ENCODE measurements at regions not wholly inside any gene's neighbourhood (a gene's known extent, or its start where the extent isn't known, plus 50 kb on each side); places are given as distances from the start of the nearest gene placed in this dataset.

DNA sequence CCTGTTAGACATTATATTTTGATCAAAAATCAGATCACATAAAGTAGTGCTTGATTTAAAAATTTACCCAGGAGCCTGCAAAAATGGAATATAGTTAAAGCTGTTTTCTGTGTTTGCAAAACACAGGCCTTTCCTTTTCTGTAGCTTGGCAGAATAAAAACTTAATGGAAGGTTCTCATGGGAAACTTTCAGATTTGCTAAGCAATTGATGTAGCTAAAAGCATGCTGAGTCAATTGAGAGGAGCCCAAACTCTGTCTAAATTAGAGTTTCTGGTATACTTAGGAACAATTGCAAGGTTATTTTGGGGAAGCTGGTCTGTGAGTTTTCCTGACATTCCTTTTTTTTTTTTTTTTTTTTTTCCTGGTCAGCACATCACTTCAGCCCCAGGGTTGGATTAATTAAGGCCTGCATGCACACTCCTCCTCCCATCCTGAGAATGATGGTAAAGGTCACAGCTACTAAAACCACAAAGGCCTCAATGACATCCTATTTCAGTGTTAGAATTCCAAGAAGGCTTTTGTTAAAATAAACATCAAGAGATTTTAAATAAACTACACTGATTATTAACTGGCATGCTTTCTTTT is 608.7 kb downstream of the PLPP3 start:
- Histone ChIP-seq H3K27me3 (ENCODE audit: insufficient read depth, low read length) (no peaks in the 10 kb centered on the region), H3T11ph (ENCODE audit: low read length) (no peak overlapping the region), H2AK5ac (ENCODE audit: insufficient read length, low read length) (no peak overlapping the region), H2BK15ac (ENCODE audit: low read depth, low read length) (no peak overlapping the region), H3K18ac (ENCODE audit: insufficient read length, low read depth, low read length) (no peak overlapping the region), H3K4me1 (ENCODE audit: insufficient read depth, low read length) (no peaks in the 10 kb centered on the region), H3K23ac (ENCODE audit: insufficient read length, low read depth, low read length) (no peak overlapping the region), H2BK12ac (ENCODE audit: insufficient read length, low read depth, low read length) (no peak overlapping the region), H4K91ac (ENCODE audit: insufficient read length, low read depth, low read length) (no peak overlapping the region), H4K20me1 (ENCODE audit: control insufficient read depth, insufficient read depth, insufficient read length) (no peaks in the 10 kb centered on the region), H3K4me2 (ENCODE audit: insufficient read depth, insufficient read length, low read length) (no peak overlapping the region), H2BK5ac (ENCODE audit: insufficient read length, low read length) (no peak overlapping the region), H4K8ac (replicated peaks; ENCODE audit: insufficient read length, low read depth, low read length) (no peak overlapping the region), H3K79me2 (ENCODE audit: insufficient read depth, low read length) (no peaks in the 10 kb centered on the region), H2AFZ (ENCODE audit: low read length) (no peak overlapping the region), H3K14ac (ENCODE audit: insufficient read depth, low read length) (no peak overlapping the region), H3K27ac (ENCODE audit: insufficient read length, low read depth, low read length) (no peak overlapping the region), H3K23me2 (ENCODE audit: insufficient read length, low read depth, low read length, poor library complexity, severe bottlenecking) (no peaks in the 10 kb centered on the region), H3K9ac (ENCODE audit: extremely low read depth, insufficient read length, low read length) (no peak overlapping the region), H4K5ac (ENCODE audit: insufficient read length, low read depth, low read length) (no peak overlapping the region), H3K56ac (ENCODE audit: insufficient read length, low read depth, low read length) (no peak overlapping the region), H3K9me3 (ENCODE audit: control insufficient read depth, low read depth, low read length) (no peaks in the 10 kb centered on the region), H3K79me1 (ENCODE audit: insufficient read depth, low read depth, low read length, poor library complexity, severe bottlenecking) (no peaks in the 10 kb centered on the region), H2BK20ac (ENCODE audit: low read depth, low read length, poor library complexity, severe bottlenecking) (no peak overlapping the region), H3K4ac (ENCODE audit: low read depth, low read length) (no peak overlapping the region), H2BK120ac (ENCODE audit: low read depth, low read length, poor library complexity, severe bottlenecking) (no peak overlapping the region)
- Mint-ChIP-seq H3K4me1 (0 out of 4 replicates have a peak, but pooled peaks cover 0 to 2% of the 10 kb centered on the region in 2 experiments), H3K9me3 (peaks cover 3% of the 10 kb centered on the region in 2 experiments; a peak in 3 of 5 replicates), H3K36me3 (ENCODE audit: insufficient read depth in 1 of 3, low read depth in 3 of 3) (peaks cover 0 to 3% (median 2%) of the 10 kb centered on the region in 3 experiments; a peak in 2 of 7 replicates), H3K27ac (no peak overlapping the region), H3K4me3 (no peak overlapping the region), H3K27me3 (ENCODE audit: low read depth) (no peaks in the 10 kb centered on the region)
- no peak for DNase-seq
- TF ChIP-seq, protein P1, sequence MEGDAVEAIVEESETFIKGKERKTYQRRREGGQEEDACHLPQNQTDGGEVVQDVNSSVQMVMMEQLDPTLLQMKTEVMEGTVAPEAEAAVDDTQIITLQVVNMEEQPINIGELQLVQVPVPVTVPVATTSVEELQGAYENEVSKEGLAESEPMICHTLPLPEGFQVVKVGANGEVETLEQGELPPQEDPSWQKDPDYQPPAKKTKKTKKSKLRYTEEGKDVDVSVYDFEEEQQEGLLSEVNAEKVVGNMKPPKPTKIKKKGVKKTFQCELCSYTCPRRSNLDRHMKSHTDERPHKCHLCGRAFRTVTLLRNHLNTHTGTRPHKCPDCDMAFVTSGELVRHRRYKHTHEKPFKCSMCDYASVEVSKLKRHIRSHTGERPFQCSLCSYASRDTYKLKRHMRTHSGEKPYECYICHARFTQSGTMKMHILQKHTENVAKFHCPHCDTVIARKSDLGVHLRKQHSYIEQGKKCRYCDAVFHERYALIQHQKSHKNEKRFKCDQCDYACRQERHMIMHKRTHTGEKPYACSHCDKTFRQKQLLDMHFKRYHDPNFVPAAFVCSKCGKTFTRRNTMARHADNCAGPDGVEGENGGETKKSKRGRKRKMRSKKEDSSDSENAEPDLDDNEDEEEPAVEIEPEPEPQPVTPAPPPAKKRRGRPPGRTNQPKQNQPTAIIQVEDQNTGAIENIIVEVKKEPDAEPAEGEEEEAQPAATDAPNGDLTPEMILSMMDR (conservative IDR thresholded peaks at IDR 0.05), result no peak

All from H9 (cell line).